ENCODE measurements at regions not wholly inside any gene's neighbourhood (a gene's known extent, or its start where the extent isn't known, plus 50 kb on each side); places are given as distances from the start of the nearest gene placed in this dataset.

DNA sequence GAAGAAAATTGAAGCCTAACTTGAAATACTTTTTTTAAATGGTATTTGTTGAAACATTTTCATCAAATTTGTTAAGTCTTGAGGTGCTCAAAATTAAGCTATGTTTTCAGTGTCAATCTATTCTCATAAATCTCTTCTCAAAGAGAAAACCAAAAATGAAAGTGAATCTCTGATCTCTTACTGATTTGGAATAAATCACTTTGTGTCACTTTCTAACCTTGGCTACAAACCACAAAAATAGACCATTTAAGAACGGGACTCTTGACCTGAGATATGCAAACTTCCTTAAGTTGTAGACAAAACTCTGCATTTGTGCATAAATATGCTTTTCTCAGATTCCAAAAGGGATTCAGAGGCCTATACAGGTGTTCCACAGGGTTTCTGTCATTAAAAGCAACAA, 192.9 kb downstream of the SEC23A start:
- TF ChIP-seq FOXA1 (IDR thresholded peaks at IDR 0.05): no peak
- no peak for TF ChIP-seq CTBP1 (IDR thresholded peaks at IDR 0.05; ENCODE audit: borderline replicate concordance)
- TF ChIP-seq L3MBTL2 (conservative IDR thresholded peaks at IDR 0.05): no peak
- TF ChIP-seq SP1 (IDR thresholded peaks at IDR 0.05): no peak
- no peak for TF ChIP-seq TARDBP (IDR thresholded peaks at IDR 0.05)
- no peak for TF ChIP-seq FOXM1 (IDR thresholded peaks at IDR 0.05; ENCODE audit: borderline replicate concordance)
- no peak for TF ChIP-seq SUZ12 (IDR thresholded peaks at IDR 0.05)
- no peak for TF ChIP-seq BHLHE40 (IDR thresholded peaks at IDR 0.05; ENCODE audit: borderline replicate concordance)
- TF ChIP-seq LEF1 (IDR thresholded peaks at IDR 0.05; ENCODE audit: borderline replicate concordance): no peak
- no peak for TF ChIP-seq ELF4 (IDR thresholded peaks at IDR 0.05)
- no peak for TF ChIP-seq HDGF (IDR thresholded peaks at IDR 0.05; ENCODE audit: borderline replicate concordance)
- no peak for TF ChIP-seq PKNOX1 (IDR thresholded peaks at IDR 0.05)
- TF ChIP-seq FOXK2 (IDR thresholded peaks at IDR 0.05): no peak
- no peak for TF ChIP-seq ARNT (IDR thresholded peaks at IDR 0.05)
- TF ChIP-seq NFRKB (IDR thresholded peaks at IDR 0.05): no peak
- no peak for TF ChIP-seq ZNF384 (IDR thresholded peaks at IDR 0.05)
- CTCF ChIA-PET: no interaction called here
- no peak for DNase-seq (ENCODE audit: extremely low spot score)
- POLR2A ChIA-PET: no interaction called here

DNA sequence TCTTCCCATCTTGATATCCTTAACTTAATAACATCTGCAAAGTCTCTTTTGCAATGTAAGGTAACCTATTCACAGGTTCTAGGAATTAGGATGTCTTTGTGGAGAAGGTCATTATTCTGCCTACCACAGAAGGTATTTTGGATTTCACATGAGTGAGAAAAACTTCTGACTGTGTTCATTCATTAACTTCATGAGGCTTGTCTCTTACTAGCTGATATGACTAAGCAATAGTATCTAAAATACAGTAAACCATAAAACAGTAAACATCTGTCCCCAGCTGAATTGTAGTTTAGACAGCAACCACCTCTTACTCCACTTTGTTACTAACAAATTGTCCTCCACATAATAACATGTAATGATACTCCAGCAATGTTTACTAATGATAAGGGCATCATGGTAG, 198.1 kb downstream of the SEC23A start:
- no peak for DNase-seq (ENCODE audit: extremely low spot score)
- POLR2A ChIA-PET: no interaction called here
- CTCF ChIA-PET: no interaction called here
- TF ChIP-seq PKNOX1 (IDR thresholded peaks at IDR 0.05) (no peak), LEF1 (IDR thresholded peaks at IDR 0.05; ENCODE audit: borderline replicate concordance) (no peak), CTBP1 (IDR thresholded peaks at IDR 0.05; ENCODE audit: borderline replicate concordance) (no peak), SUZ12 (IDR thresholded peaks at IDR 0.05) (no peak), FOXK2 (IDR thresholded peaks at IDR 0.05) (no peak), L3MBTL2 (conservative IDR thresholded peaks at IDR 0.05) (no peak)

- CTCF ChIA-PET: no interaction called here
- no peak for DNase-seq (ENCODE audit: extremely low spot score)
- POLR2A ChIA-PET: no interaction called here
- no peak for TF ChIP-seq CTBP1 (IDR thresholded peaks at IDR 0.05; ENCODE audit: borderline replicate concordance)
- no peak for TF ChIP-seq BHLHE40 (IDR thresholded peaks at IDR 0.05; ENCODE audit: borderline replicate concordance)
- TF ChIP-seq ARNT (IDR thresholded peaks at IDR 0.05): no peak
- no peak for TF ChIP-seq FOXA1 (IDR thresholded peaks at IDR 0.05)
- no peak for TF ChIP-seq ELF4 (IDR thresholded peaks at IDR 0.05)
- no peak for TF ChIP-seq L3MBTL2 (conservative IDR thresholded peaks at IDR 0.05)
Measured at GRCh38 chr14:38901791-38902190, 201.2 kb downstream of the SEC23A start.

DNA sequence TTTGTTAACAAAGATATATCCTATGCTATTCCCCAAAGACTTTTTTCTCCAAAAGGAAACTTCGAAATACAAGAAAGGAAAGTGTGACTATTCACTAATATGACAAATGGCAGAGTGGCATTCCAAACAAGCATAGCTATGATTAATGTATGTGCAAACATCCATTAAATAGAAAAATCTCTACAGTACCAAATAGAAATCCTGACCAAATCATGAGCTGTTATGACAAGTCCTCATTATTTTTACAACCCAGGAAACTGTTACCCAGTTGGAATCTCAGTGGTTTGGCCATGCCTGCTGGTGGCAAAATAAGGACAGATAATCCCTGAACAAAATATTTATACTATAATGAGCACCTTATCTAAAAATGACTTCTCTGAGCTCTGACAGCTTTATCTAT, 202.1 kb downstream of the SEC23A start:
- ChIA-PET CTCF (interaction anchor here (0.6 kb wide), 1 partner anchor 891 kb away, joined by 3 read pairs; no protein-coding TSS in a partner anchor), POLR2A (interaction anchor here (0.5 kb wide), 1 partner anchor 47 kb away, joined by 3 read pairs; no protein-coding TSS in a partner anchor)
- TF ChIP-seq L3MBTL2 (conservative IDR thresholded peaks at IDR 0.05) (no peak), ELF4 (IDR thresholded peaks at IDR 0.05) (no peak), FOXM1 (IDR thresholded peaks at IDR 0.05; ENCODE audit: borderline replicate concordance) (no peak)
- DNase-seq (ENCODE audit: extremely low spot score): no peak

DNA sequence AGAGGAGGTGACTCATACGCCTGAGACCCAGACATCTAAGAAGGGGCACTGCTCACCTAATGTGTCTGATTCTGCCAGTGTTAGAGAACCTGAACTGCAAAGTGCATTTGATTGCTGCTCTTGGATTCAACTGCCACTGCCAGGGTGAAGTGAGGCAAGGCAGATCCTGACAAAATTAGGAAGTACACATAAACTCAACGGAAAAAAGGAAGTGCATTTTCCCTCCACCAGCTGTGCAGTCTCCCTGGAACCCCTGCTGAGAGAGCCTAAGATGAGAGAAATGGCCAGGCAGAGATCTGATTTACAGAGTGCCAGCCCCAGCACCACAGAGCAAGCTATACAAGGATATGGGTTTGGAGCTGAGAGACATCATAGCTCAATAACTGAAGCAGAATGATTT, 215.3 kb downstream of the SEC23A start:
- TF ChIP-seq HDGF (IDR thresholded peaks at IDR 0.05; ENCODE audit: borderline replicate concordance): no peak
- no peak for TF ChIP-seq FOXA1 (IDR thresholded peaks at IDR 0.05)
- no peak for TF ChIP-seq SUZ12 (IDR thresholded peaks at IDR 0.05)
- no peak for TF ChIP-seq ELF4 (IDR thresholded peaks at IDR 0.05)
- TF ChIP-seq L3MBTL2 (conservative IDR thresholded peaks at IDR 0.05): no peak
- TF ChIP-seq NFRKB (IDR thresholded peaks at IDR 0.05): no peak

GRCh38 chr14:38884109-38884508, 218.9 kb downstream of the SEC23A start:
- POLR2A ChIA-PET: no interaction called here

More for the DNA sequence above, 215.3 kb downstream of the SEC23A start:
- CTCF ChIA-PET: no interaction called here
- no peak for DNase-seq (ENCODE audit: extremely low spot score)
- POLR2A ChIA-PET: no interaction called here

More at GRCh38 chr14:38884109-38884508, 218.9 kb downstream of the SEC23A start:
- no peak for DNase-seq (ENCODE audit: extremely low spot score)
- TF ChIP-seq FOXM1 (IDR thresholded peaks at IDR 0.05; ENCODE audit: borderline replicate concordance) (no peak), FOXK2 (IDR thresholded peaks at IDR 0.05) (no peak), L3MBTL2 (conservative IDR thresholded peaks at IDR 0.05) (no peak), ARNT (IDR thresholded peaks at IDR 0.05) (no peak), ELF4 (IDR thresholded peaks at IDR 0.05) (no peak), HDGF (IDR thresholded peaks at IDR 0.05; ENCODE audit: borderline replicate concordance) (no peak), TARDBP (IDR thresholded peaks at IDR 0.05) (no peak), LEF1 (IDR thresholded peaks at IDR 0.05; ENCODE audit: borderline replicate concordance) (no peak), ZNF384 (IDR thresholded peaks at IDR 0.05) (no peak), PKNOX1 (IDR thresholded peaks at IDR 0.05) (no peak), SUZ12 (IDR thresholded peaks at IDR 0.05) (no peak), FOXA1 (IDR thresholded peaks at IDR 0.05) (no peak), NFRKB (IDR thresholded peaks at IDR 0.05) (no peak), BHLHE40 (IDR thresholded peaks at IDR 0.05; ENCODE audit: borderline replicate concordance) (no peak)
- CTCF ChIA-PET: no interaction called here
